Pancreas (tissue), 10 donors: ENCODE measurements at regions not wholly inside any gene's neighbourhood (a gene's known extent, or its start where the extent isn't known, plus 50 kb on each side); places are given as distances from the start of the nearest gene placed in this dataset.
"Not testable (repeated sequence)": the region's sequence is repeated elsewhere in the genome, so short reads cannot be mapped to it uniquely, and the experiment has no call there.

Experiments
- ATAC-seq, 4 donors: fragments of 200-7000 bp; cut with Tn5 transposase; one replicate each; pipeline versions ENCODE4 v1.8.0 to v1.9.1; 2020; ENCODE audit warnings: mild to moderate bottlenecking in 4 of 4, moderate library complexity in 4 of 4
- DNase-seq, 6 donors: peaks; one replicate each; pipeline ENCODE4 v3.0.0-alpha.2; 2020
- FAIRE-seq: peaks from 2 replicates; lab custom pipeline; 2012; peaks lifted over from hg19 to GRCh38; lab: Jason Lieb, UNC
- H3K27ac ChIP-seq, 4 donors: fragments of 200-600 bp; sonication (generic); 1 replicate in 3 of 4; 2 replicates in 1 of 4; pipeline versions ENCODE4 v1.5.0 to v1.8.0; 2020
- H3K27me3 ChIP-seq, 4 donors: fragments of 200-600 bp; one replicate each; pipeline ENCODE4 v1.8.0; 2021
- H3K36me3 ChIP-seq, 3 donors: fragments of 200-600 bp; sonication (generic) in 1 of 3; one replicate each; pipeline versions ENCODE4 v1.5.0 to v1.8.0; 2020 to 2021
- H3K4me1 ChIP-seq, 3 donors: fragments of 200-600 bp; one replicate each; pipeline ENCODE4 v1.8.0; 2021
- H3K4me3 ChIP-seq, 4 donors: fragments of 200-600 bp; sonication (generic) in 2 of 4; one replicate each; pipeline versions ENCODE4 v1.5.0 to v1.8.0; 2020 to 2021
- H3K9me3 ChIP-seq, 4 donors: fragments of 200-600 bp; one replicate each; pipeline ENCODE4 v1.8.0; 2021
- WGBS, 2 donors: extraction: QIAGEN DNeasy Blood & Tissue Kit; methylation state at CpG; one replicate each; pipeline ENCODE4 v1.1.7; 2013; 5-methylcytosine and 5-hydroxymethylcytosine counted together
- intact Hi-C, 3 donors: fragments of 100-400 bp; cut with DNase I; formaldehyde crosslinking; loops; one replicate each; pipeline versions ENCODE4 v1.11.1 to v1.14.2; 2022
- TF ChIP-seq, protein P1 (sequence below), 4 donors: fragments of 200-600 bp; sonication (generic) in 3 of 4; IDR thresholded peaks; one replicate each; pipeline versions ENCODE4 v1.5.0 to v1.8.0; 2021; ENCODE audit warnings: antibody characterized with exemption in 4 of 4
- donor health status: healthy with polysubstance abuse.
- donor health status: DM: no; HTN: no; CAD: no; lungs with moderate emphysema.
- donor health status: DM: no; HTN: no; CAD: no.
- donor health status: control.
- donor health status: control.
- donor health status: Bipolar disorder and iron deficiency.
- donor health status: DM: yes; HTN: yes; CAD: no.
- donor health status: DM: no; HTN: no; CAD: no.
- donor health status: DM: no; HTN: no; CAD: no.
- donor health status: DM: yes; HTN: yes; CAD: no.

GRCh38 chr4:103853146-103853545 lies 133.4 kb upstream of the TACR3 start:
- Histone ChIP-seq H3K9me3 (no peaks in the 10 kb centered on the region), H3K4me3 (no peak overlapping the region), H3K27me3 (no peaks in the 10 kb centered on the region), H3K4me1 (no peaks in the 10 kb centered on the region), H3K36me3 (no peaks in the 10 kb centered on the region), H3K27ac (no peak overlapping the region)
- WGBS, 2 donors, result 51 to 68% methylated on average over 3 of the region's 3 CpGs
- ATAC-seq, result no peak
- TF ChIP-seq, protein P1, sequence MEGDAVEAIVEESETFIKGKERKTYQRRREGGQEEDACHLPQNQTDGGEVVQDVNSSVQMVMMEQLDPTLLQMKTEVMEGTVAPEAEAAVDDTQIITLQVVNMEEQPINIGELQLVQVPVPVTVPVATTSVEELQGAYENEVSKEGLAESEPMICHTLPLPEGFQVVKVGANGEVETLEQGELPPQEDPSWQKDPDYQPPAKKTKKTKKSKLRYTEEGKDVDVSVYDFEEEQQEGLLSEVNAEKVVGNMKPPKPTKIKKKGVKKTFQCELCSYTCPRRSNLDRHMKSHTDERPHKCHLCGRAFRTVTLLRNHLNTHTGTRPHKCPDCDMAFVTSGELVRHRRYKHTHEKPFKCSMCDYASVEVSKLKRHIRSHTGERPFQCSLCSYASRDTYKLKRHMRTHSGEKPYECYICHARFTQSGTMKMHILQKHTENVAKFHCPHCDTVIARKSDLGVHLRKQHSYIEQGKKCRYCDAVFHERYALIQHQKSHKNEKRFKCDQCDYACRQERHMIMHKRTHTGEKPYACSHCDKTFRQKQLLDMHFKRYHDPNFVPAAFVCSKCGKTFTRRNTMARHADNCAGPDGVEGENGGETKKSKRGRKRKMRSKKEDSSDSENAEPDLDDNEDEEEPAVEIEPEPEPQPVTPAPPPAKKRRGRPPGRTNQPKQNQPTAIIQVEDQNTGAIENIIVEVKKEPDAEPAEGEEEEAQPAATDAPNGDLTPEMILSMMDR (IDR thresholded peaks at IDR 0.05), result no peak
- no peak for FAIRE-seq
- intact Hi-C loops, result no loop called here
- no peak for DNase-seq

GRCh38 chr4:103845075-103845474 lies 125.3 kb upstream of the TACR3 start:
- FAIRE-seq (no peak), DNase-seq (no peak), ATAC-seq (no peak)
- no peaks in the 10 kb centered on the region for H3K36me3 ChIP-seq
- TF ChIP-seq, protein P1 (IDR thresholded peaks at IDR 0.05), result no peak
- no peaks in the 10 kb centered on the region for H3K4me1 ChIP-seq
- no peaks in the 10 kb centered on the region for H3K9me3 ChIP-seq
- H3K4me3 ChIP-seq, result no peak overlapping the region
- H3K27me3 ChIP-seq, result no peaks in the 10 kb centered on the region
- intact Hi-C loops, result no loop called here
- H3K27ac ChIP-seq, result no peak overlapping the region

DNA sequence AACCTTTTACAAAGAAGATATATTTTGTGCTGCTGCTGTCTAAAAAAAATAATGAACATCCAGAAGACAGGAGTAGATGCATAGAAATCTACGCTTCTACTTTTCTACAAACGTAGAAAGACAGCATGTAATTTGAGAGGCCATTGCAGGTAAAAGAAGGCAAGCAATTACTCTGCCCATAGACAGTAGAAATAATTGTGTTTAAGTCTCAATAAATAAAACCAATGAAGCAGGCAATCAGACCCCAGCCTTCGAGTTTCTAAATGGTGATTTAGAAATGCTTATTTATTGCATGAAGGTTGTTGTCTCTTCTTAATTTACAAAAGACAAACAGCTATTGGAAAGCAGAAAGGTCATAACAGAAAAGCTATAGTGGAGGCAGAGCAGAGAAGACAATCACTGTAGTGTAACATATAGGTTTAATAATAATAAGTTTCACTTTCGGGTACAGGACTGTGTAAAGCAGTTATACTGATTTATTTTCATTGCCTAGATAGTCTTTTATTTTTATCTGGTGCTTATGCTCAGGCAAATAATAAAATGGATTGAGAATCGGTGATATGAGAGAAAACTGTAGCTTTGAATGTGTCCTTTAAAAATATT lies 123.0 kb upstream of the TACR3 start:
- Histone ChIP-seq H3K9me3 (no peaks in the 10 kb centered on the region), H3K36me3 (no peaks in the 10 kb centered on the region), H3K4me3 (no peak overlapping the region), H3K4me1 (no peaks in the 10 kb centered on the region), H3K27ac (no peak overlapping the region), H3K27me3 (no peaks in the 10 kb centered on the region)
- FAIRE-seq (no peak), DNase-seq (no peak), ATAC-seq (no peak)
- TF ChIP-seq, protein P1 (IDR thresholded peaks at IDR 0.05), result no peak
- intact Hi-C loops, result no loop called here
- WGBS, 2 donors, result 41 to 50% methylated on average over 5 of the region's 5 CpGs

DNA sequence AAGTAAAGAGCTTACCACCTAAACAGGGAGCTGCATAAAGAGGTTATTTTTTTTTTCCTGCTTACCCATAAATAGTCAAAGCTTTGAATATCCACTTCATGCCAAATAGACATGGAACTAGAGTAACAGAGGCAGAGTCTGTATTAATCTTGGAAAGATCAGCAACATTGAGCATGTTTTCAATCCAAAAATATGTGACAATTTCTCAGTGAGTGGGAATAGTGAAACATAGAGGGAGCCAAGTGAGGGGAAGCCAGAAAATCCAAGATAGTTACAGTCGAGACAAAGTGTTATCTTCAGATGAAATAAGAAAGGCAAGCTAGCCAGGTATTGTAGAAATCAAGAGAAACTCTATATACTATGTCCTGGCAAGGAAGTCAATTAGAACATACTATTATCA lies 122.3 kb upstream of the TACR3 start:
- intact Hi-C loops, result no loop called here
- FAIRE-seq (no peak), ATAC-seq (no peak), DNase-seq (no peak)
- 32 to 49% methylated on average over 1 of the region's 1 CpG for WGBS, 2 donors
- Histone ChIP-seq H3K27ac (no peak overlapping the region), H3K36me3 (no peaks in the 10 kb centered on the region), H3K27me3 (no peaks in the 10 kb centered on the region), H3K4me1 (no peaks in the 10 kb centered on the region), H3K4me3 (no peak overlapping the region), H3K9me3 (no peaks in the 10 kb centered on the region)
- TF ChIP-seq, protein P1 (IDR thresholded peaks at IDR 0.05), result no peak

- H3K36me3 ChIP-seq, H3K27me3 ChIP-seq, ATAC-seq, H3K4me1 ChIP-seq, FAIRE-seq, H3K27ac ChIP-seq, intact Hi-C loops, H3K9me3 ChIP-seq, H3K4me3 ChIP-seq: not testable (repeated sequence)
- 30 to 40% methylated on average over 5 of the region's 5 CpGs for WGBS, 2 donors
- DNase-seq, result peak in 1 of 6 donors; percentile 20
Observed at GRCh38 chr4:103810308-103810707, 90.5 kb upstream of the TACR3 start.
